ENCODE measurements at regions not wholly inside any gene's neighbourhood (a gene's known extent, or its start where the extent isn't known, plus 50 kb on each side); places are given as distances from the start of the nearest gene placed in this dataset.

GRCh38 chr6:167396659-167397490 lies 72.0 kb downstream of the TTLL2 start (continued):
- TF ChIP-seq DZIP1 (CRISPR knock-in tag; IDR thresholded peaks at IDR 0.05) = no peak; the same call in 1 of the 2 replicates
- TF ChIP-seq RAD51 (IDR thresholded peaks at IDR 0.05; ENCODE audit: borderline replicate concordance) = no peak
- TF ChIP-seq SNAPC2 (CRISPR knock-in tag; IDR thresholded peaks at IDR 0.05) = no peak
- peak; percentile 53; the same call in 1 of the 2 replicates for TF ChIP-seq ZFP37 (CRISPR knock-in tag; IDR thresholded peaks at IDR 0.05; ENCODE audit: borderline replicate concordance)
- no peak; the same call in 1 of the 2 replicates for TF ChIP-seq PITX1 (CRISPR knock-in tag; IDR thresholded peaks at IDR 0.05)
- no peak for TF ChIP-seq TOPORS (CRISPR knock-in tag; IDR thresholded peaks at IDR 0.05)
- TF ChIP-seq ZNF331 (CRISPR knock-in tag; IDR thresholded peaks at IDR 0.05) = no peak
- TF ChIP-seq, protein P1, sequence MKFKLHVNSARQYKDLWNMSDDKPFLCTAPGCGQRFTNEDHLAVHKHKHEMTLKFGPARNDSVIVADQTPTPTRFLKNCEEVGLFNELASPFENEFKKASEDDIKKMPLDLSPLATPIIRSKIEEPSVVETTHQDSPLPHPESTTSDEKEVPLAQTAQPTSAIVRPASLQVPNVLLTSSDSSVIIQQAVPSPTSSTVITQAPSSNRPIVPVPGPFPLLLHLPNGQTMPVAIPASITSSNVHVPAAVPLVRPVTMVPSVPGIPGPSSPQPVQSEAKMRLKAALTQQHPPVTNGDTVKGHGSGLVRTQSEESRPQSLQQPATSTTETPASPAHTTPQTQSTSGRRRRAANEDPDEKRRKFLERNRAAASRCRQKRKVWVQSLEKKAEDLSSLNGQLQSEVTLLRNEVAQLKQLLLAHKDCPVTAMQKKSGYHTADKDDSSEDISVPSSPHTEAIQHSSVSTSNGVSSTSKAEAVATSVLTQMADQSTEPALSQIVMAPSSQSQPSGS (CRISPR knock-in tag; IDR thresholded peaks at IDR 0.05) = 0 out of 2 replicates have a peak, but pooled peaks have one; percentile 32
- no peak for TF ChIP-seq ZNF552 (CRISPR knock-in tag; IDR thresholded peaks at IDR 0.05; ENCODE audit: borderline replicate concordance)
- TF ChIP-seq HNRNPL (IDR thresholded peaks at IDR 0.05; ENCODE audit: low read depth, low read length) = 0 out of 2 replicates have a peak, but pooled peaks have one; percentile 14
- TF ChIP-seq, protein P2, sequence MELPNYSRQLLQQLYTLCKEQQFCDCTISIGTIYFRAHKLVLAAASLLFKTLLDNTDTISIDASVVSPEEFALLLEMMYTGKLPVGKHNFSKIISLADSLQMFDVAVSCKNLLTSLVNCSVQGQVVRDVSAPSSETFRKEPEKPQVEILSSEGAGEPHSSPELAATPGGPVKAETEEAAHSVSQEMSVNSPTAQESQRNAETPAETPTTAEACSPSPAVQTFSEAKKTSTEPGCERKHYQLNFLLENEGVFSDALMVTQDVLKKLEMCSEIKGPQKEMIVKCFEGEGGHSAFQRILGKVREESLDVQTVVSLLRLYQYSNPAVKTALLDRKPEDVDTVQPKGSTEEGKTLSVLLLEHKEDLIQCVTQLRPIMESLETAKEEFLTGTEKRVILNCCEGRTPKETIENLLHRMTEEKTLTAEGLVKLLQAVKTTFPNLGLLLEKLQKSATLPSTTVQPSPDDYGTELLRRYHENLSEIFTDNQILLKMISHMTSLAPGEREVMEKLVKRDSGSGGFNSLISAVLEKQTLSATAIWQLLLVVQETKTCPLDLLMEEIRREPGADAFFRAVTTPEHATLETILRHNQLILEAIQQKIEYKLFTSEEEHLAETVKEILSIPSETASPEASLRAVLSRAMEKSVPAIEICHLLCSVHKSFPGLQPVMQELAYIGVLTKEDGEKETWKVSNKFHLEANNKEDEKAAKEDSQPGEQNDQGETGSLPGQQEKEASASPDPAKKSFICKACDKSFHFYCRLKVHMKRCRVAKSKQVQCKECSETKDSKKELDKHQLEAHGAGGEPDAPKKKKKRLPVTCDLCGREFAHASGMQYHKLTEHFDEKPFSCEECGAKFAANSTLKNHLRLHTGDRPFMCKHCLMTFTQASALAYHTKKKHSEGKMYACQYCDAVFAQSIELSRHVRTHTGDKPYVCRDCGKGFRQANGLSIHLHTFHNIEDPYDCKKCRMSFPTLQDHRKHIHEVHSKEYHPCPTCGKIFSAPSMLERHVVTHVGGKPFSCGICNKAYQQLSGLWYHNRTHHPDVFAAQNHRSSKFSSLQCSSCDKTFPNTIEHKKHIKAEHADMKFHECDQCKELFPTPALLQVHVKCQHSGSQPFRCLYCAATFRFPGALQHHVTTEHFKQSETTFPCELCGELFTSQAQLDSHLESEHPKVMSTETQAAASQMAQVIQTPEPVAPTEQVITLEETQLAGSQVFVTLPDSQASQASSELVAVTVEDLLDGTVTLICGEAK (IDR thresholded peaks at IDR 0.05) = no peak
- TF ChIP-seq, protein P2 (CRISPR knock-in tag; IDR thresholded peaks at IDR 0.05) = peak; percentile 42; the same call in 1 of the 2 replicates
- TF ChIP-seq CCAR2 (optimal IDR thresholded peaks at IDR 0.05; ENCODE audit: low read depth, low read length) = no peak
- TF ChIP-seq, protein P3, sequence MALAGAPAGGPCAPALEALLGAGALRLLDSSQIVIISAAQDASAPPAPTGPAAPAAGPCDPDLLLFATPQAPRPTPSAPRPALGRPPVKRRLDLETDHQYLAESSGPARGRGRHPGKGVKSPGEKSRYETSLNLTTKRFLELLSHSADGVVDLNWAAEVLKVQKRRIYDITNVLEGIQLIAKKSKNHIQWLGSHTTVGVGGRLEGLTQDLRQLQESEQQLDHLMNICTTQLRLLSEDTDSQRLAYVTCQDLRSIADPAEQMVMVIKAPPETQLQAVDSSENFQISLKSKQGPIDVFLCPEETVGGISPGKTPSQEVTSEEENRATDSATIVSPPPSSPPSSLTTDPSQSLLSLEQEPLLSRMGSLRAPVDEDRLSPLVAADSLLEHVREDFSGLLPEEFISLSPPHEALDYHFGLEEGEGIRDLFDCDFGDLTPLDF (CRISPR knock-in tag; IDR thresholded peaks at IDR 0.05) = no peak
